GM13976 (cell line): ENCODE measurements at regions not wholly inside any gene's neighbourhood (a gene's known extent, or its start where the extent isn't known, plus 50 kb on each side); places are given as distances from the start of the nearest gene placed in this dataset.

Source experiments
- DNase-seq: peaks from one replicate; pipeline ENCODE4 v3.0.0; 2012; ENCODE audit warnings: low spot score
- CTCF ChIP-seq: IDR thresholded peaks from 2 replicates; pipeline ENCODE4 v1.5.1; 2012; ENCODE audit warnings: borderline replicate concordance, mild to moderate bottlenecking; ENCODE audit not compliant: insufficient read depth; ENCODE audit errors: extremely low read depth, missing control alignments, control extremely low read depth
- in situ Hi-C: fragments of 300-500 bp; cut with MboI; formaldehyde crosslinking; loops from one replicate; pipeline ENCODE4 v1.12.0; 2022; ENCODE audit warnings: low sequenced_read_pairs, mixed read lengths, inconsistent platforms; ENCODE audit not compliant: unreplicated experiment

- DNase-seq: no peak
- in situ Hi-C loops: no loop called here
- TF ChIP-seq CTCF: no peak
Measured at GRCh38 chr20:60637801-60638200, 614.3 kb upstream of the CDH4 start.

- DNase-seq: no peak
- in situ Hi-C loops: no loop called here
Measured at GRCh38 chr20:60638430-60639098, 613.5 kb upstream of the CDH4 start.

GRCh38 chr20:60641879-60642447 is 610.1 kb upstream of the CDH4 start:
- TF ChIP-seq CTCF: no peak
- no peak for DNase-seq
- in situ Hi-C loops: no loop called here

More at GRCh38 chr20:60638430-60639098, 613.5 kb upstream of the CDH4 start:
- TF ChIP-seq CTCF: no peak

DNA sequence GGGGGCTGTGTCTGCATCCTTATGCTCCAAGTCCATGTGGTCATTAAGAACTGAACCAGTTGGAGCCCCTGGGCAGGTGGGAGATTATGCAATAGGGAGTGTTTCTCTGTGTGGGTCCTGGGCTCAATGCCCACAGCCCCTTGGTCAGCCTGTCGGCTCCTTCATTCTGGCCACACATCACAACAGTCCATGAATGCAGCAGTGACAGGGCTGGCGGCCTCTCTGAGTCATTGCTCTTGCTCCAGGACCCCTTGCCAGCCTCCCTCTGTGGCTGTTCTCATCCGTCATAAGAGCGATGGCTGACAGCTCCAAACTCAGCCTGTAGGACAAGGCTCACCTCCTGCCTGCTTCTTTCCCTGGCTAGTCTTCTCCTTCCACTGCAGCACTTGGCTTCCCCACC is 609.5 kb upstream of the CDH4 start:
- in situ Hi-C loops: no loop called here
- no peak for DNase-seq
- TF ChIP-seq CTCF: no peak

DNA sequence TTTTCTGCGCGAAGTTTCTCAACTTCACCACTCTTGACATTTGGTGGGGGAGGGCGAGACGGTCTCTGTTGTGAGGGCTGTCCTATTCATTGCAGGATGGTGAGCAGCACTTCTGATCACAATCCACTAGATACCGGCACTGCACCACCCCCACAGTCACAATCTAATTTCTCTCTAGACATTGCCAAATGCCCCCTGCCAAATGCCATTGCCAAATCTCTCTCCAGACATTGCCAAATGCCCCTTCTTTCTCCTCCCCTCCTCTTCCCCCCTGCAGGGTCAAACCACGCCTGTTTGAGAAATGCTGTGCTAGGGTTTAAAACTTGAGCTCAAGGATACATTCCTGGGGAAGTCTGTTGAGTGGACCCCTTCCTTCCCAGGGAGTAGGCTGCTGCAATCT is 603.5 kb upstream of the CDH4 start:
- in situ Hi-C loops: no loop called here
- DNase-seq: no peak
- TF ChIP-seq CTCF: no peak

- no peak for DNase-seq
- in situ Hi-C loops: no loop called here
Measured at GRCh38 chr20:60649541-60649940, 602.5 kb upstream of the CDH4 start.

More at GRCh38 chr20:60649541-60649940, 602.5 kb upstream of the CDH4 start:
- no peak for TF ChIP-seq CTCF
